HK-2 (cell line): ENCODE measurements at regions not wholly inside any gene's neighbourhood (a gene's known extent, or its start where the extent isn't known, plus 50 kb on each side); places are given as distances from the start of the nearest gene placed in this dataset.
"Not testable (repeated sequence)": the region's sequence is repeated elsewhere in the genome, so short reads cannot be mapped to it uniquely, and the experiment has no call there.

Experiments used
- DNase-seq: peaks from one replicate; pipeline ENCODE4 v3.0.0-alpha.2; 2018; ENCODE audit not compliant: unreplicated experiment

DNA sequence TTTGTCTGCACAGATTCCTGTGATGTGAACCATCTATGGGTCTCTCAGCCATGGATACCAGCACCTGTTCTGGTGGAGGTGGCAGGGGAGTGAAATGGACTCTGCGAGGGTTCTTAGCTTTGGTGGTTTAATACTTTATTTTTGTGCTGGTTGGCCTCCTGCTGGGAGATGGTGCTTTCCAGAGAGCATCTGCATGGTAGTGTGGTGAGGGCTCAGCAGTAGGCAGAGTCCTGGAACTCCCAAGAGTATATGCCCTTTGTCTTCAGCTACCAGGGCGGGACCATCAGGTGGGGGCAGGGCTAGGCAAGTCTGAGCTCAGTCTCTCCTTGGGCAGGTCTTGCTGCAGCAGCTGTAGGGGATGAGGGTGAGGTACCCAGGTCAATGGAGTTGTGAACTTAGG, 97.5 kb upstream of the TRIM2 start:
- not testable (repeated sequence) for DNase-seq

DNA sequence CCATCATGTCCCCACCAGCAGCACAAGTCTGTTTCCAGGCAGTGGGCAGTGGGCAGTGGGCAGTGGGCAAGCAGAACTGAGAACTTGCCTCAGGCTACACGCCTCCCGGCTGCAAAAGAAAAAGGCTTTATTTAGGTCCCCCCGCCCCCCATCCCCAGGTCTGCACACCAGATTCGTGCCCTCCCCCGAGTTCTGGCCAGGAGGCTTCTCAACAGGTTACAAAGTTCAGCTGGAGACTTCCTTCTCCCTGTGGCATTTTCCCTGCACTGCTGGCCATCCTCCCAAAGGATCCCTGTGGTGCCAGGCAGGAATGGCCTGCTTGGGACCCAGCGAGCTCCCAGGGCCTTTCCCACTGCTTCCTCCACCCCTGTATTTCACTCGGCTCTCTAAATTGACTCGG, 97.0 kb upstream of the TRIM2 start:
- no peak for DNase-seq

DNA sequence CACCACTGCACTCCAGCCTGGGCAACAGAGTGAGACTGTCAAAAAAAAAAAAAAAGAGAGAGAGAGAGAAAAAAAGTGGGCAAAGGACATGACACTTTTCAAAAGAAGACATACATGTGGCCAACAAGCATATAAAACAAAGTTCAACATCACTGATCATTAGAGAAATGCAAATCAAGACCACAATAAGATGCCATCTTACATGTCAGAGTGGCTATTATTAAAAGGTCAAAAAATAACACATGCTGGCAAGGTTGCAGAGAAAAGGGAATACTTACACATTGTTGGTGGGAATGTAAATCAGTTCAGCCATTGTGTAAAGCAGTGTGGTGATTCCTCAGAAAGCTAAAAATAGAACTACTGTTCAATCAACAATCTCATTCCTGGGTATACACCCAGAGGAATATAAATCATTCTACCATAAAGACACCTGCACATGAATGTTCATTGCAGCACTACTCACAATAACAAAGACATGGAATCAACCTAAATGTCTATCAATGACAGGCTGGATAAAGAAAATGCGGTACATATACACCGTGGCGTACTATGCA, 94.9 kb upstream of the TRIM2 start:
- DNase-seq = no peak

DNA sequence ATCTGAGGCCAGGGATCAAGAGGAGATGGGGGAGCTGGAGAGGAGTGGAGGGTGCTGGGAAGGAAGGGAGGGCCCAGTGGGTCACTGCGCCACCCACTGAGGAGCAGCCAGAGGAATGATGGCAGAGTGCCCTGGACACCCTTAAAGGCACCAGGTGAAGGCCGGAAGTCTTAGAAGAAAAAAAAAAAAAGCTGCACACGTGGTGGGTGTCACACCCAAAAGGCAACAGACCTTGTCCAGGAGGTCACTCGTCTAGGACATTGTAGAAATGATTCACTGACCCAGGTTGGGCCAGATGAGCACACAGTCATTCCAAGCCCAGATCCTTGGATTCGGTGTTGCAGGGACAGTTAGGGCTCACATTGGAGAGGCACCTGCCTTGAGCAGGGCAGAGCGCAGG, 93.5 kb upstream of the TRIM2 start:
- no peak for DNase-seq

DNA sequence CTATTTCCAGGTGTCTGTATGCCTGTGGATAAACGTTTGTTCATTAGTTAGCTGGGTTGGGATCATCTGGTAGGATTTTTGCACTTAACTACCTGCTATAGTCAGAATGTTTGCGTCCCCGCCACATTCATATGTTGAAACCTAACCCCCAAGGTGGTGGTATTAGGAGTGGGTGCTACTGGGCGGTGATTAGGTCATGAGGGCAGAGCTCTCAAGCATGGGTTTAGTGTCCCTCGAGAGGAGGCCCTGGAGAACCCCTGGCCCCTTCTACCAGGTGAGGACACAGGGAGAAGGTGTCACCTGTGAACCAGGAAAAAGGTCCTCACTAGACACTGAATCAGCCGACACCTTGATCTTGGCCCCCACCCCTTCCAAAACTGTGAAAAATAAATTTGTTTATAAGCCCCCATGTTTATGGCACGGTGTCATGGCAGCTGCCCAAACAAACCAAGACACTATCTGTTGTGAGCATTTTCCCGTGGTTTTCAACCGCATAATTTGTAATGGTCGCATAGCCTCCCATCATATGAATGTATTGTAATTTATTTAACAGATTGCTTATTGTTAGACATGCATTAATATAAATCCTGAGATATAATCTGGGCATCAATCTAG, 92.7 kb upstream of the TRIM2 start:
- no peak for DNase-seq

DNA sequence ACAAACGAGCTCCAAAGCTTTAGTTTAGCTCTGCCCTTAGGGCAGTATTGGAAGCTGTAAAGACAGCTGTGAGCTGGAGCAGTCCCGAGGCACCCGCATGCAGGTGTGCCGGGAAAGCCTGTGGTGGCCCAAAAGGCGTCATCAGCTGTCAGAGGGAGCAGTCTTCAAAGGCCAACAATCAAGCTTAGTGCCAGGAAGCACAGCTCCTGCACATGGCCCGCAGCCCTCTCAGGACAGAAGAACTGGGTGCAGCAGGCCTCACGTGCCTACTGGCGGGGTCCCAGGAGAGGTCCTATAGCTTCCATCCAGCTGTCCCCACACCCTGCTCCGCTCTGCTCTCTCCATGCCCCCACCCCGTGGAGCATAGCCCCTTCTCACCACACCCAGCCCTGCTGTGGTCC, 92.2 kb upstream of the TRIM2 start:
- DNase-seq = no peak

DNA sequence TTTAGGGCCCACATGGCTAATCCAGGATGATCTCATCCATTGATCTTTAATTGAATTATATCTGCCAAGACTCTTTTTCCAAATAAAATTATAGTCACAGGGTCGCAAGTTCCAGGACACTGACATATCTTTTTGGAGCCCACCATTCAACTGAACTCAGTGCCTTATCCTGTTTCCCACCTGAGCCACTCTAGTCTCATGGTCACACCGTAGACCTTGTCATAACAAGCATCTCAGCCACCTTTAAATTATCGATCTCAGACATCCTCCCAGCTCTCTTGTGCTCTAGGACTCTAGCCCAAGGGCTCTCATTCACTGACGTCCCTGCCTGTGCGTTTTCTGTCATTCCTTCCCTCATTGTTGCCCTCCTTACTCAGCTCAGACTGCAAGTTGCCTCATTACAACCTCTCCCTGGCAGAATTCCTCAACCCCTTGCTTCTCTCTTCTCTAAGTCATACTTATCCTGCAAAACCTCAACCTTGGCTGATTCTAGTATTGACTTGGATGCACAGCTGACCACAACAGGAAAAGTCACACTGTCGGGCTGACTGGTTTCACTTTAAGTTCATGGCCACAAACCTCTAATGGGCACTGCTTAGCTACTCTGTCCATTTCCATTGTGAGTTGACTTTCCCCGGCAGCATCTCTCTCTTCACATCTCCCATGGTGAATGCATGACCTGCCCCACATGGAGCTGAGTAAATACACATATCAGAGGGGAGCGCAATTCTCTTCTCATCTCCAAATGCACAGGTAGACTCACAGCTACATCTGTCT, 91.0 kb upstream of the TRIM2 start:
- DNase-seq = peak; percentile 35

DNA sequence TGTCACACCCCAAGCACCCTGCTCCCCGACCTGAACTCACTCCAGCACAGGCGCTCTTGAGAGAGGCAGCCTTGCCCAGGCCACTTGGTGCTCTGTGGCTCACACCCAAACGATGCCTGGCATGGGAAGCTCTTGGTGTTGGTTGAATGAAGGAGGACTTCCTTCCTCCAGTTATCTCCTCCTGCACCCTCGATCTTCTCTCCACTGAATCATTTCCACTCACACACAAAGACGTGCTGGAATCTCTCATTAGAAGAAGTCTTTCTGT, 90.5 kb upstream of the TRIM2 start:
- DNase-seq = no peak

DNA sequence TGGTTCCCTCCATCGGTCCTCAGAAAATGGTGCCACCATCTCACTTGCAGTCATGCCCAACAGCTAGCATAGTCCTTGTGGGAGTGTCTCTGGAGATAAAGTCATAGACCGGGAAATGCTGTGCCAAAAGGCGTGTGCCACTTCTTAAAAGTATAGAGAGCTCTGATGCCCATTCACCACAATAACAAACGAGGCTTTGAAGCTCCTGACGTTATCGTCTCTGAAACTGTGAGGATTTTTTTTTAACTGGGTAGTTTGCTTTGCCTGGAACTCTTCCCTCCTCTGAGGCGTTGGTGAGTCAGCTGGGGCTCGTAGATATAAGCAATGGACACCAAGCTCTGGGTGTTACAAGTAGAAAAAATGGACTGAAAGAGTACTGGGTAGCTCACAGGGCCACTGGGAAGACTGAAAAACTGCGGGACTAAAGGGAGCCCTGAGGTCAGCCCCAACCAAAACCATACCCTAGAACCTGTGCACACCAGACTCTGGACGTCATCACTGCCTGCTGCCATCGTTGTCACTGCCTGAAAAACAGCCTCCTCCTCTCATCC, 89.4 kb upstream of the TRIM2 start:
- peak; percentile 42 for DNase-seq

DNA sequence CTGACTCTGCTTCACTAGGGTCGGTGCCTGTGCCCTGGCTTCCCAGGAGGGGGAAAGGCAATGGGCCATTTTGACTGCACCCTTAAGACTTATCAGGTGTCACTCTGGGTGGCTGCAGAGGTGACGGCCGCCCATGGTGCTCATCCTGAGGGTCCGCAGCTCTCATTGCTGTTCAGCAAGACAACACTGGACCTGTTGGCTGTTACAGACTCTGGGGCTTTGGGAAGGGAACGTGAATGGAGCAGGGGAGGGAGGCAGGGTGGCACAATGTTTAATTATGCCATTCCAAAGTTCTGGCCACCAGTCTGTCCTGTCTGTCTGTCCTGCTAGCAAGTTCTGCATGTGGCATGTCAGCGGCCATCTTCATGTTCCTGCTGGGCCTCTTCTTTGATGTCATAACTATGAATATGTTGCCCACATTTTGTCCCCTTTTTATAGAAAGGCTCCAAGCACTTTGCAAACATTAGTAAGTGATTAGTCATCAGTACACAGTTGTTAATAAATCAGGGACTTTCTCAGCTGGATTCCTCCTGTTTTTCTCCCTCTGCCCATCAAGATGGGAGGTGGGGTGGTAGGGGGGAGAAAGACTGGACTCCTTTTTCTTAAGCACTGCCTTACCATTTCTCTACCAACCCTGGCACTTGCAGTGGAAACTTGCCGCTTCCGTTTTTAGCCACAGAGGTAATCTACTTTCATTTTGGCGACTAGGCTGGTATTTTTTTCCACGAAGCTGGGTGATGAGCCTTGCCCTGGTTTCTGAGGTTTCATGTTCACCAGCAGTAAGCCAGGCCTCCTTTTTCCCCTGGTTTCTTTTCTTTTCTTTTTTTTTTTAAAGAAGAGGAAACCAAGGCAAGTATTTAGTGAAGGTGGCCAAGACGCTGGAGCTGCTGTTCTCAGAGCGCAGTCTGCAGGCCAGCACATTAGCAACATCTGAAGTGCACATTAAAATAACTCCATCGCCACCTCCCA, 88.6 kb upstream of the TRIM2 start:
- peak; percentile 42 for DNase-seq

DNA sequence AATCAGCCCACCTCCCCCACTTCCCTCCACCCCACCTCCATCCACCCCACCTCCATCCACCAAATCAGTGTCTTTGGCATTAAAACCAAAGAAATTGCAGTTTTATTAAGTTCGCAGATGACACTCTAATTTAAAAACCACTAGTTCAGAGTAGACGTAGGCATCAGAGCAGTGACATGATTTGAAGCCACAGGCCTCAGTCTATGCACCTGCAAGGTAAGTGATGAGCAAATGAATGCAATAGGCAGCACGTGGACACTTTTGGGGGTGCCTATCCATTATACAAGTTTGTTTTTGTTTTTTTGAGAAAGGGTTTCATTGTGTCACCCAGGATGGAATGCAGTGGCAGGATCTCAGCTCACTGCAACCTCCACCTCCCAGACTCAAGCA, 88.0 kb upstream of the TRIM2 start:
- DNase-seq = no peak

DNA sequence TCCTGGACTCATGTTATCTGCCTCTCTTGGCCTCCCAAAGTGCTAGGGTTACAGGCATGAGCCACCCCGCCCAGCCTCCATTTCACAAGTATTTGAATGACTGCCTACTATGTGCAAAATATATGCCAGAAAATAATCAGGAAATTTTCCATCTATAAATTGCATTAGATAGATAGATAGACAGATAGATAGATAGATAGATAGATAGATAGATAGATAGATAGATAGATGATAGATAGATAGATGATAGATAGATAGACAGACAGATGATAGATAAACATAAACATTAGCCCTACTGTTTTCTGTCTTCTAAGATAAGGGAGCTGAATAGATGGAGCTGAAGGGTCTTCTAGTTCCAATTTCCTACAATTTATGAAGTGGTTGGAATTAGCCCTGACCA, 87.4 kb upstream of the TRIM2 start:
- no peak for DNase-seq

DNA sequence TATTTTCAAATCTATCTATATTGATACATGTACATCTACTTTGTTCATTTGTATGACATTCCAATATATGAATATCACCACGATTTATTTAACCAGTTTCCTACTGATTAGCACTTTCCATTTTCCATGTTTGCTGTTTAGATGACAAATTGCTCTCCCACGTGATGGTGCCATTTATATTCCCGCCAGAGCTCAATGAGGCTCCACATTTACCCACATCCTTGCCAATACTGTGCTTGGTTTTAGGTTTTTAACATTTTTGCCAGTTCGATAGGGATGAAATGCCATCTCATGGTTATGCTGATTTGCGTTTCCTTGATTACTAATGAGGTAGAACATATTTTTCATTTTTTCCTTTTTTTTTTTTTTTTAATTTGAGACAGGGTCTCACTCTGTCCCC, 86.7 kb upstream of the TRIM2 start:
- no peak for DNase-seq

DNA sequence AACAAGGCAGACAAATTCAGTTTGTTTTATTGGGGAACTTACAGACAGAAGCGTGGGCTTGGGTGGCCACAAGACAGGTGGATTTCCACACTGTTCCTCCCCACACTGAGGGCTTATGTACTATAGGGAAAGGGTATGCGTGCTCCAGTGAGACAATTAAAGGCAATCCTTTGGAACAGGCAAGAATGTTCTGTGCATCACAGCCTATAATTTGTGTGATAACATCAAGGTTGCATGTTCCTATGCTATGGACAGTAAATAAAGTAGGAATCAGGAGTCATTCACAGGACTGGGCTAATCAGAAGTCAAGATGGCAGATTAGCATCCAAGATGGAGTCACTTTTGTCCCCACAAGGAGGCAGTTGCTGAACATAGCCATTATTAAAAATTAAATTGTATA, 84.6 kb upstream of the TRIM2 start:
- DNase-seq = no peak

DNA sequence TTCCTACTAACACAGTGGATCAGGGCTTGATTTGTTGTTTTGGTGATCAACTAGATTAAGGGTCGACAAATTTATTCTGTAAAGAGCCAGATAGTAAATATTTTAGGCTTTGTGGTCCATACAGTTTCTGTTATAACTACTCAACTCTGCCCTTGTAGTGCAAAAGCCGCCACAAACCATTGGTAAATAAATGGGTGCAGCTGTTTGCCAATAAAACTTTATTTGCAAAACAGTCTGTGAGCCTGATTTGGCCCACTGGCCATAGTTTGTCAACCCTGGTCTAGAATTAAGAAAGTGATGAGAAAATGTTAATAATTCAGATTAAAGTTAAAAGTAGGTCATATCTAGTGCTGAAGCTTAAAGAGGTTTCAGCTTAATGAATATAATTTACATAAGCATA, 84.0 kb upstream of the TRIM2 start:
- no peak for DNase-seq

DNA sequence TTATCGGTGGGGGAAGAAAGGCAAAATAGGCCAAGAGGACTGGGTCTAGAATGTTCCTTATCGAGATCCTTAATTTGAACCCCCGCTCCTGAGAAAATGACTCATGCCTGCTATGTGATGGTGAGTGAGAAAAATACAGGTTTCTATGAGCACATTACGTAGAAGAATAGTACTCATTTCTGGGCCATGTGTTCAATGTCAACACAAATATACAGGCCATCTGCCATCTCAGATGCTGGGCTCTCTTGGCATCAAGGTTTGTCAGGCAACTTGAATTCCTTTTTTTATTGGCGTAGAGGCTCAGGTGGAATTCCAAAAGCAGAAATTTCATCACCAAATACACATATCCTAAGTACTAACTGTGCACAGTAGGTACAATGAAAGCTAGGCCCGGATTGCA, 81.4 kb upstream of the TRIM2 start:
- no peak for DNase-seq

DNA sequence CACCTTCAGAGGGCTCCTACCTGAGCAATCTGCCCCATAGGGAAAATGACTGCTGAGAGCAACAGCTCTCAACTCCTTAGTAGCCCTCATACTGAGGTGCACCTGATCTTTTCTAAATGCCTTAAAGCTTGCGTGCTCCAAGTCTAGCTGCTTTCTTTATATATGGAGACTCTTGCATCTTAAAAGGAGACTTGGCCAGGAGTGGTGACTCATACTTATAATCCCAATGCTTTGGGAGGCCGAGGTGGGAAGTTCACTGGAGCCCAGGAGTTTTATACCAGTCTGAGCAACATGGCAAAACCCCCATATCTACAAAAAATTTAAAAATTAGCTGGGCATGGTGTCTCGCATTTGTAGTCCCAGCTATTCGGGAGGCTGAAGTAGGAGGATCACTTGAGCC, 78.1 kb upstream of the TRIM2 start:
- no peak for DNase-seq

DNA sequence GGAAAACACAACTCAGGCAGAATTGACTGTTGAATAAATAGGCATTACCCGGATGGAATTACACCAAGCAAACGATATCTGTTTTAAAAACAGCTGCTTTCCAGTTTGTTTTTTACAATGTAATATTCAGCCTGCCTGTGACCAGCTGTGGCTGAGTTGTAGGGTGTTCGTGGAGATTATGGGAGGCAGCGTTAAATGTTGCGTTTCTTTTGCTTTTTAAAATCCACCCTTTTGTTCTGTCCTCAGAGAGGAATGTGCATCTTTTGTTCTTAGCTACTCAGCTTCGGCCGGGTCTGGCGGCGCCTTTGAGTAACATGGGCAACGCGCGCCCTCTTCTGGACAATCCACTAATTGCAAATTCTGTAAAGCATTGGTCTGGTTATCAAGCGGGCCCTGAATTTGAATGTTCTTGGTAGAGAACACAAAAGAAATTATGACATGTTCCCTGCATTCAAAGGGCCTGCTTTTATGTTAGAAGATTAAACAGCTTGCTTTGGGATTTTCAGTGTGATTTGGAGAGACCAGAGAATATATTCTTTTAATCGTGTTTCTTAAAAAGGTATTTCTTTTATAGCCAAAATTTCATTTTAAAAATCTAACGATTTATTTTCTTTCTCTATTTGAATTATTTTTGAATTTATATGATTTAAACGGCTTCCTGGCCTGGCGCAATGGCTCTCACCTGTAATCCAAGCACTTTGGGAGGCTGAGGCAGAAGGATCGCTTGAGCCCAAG, 76.3 kb upstream of the TRIM2 start:
- DNase-seq = peak; percentile 86

DNA sequence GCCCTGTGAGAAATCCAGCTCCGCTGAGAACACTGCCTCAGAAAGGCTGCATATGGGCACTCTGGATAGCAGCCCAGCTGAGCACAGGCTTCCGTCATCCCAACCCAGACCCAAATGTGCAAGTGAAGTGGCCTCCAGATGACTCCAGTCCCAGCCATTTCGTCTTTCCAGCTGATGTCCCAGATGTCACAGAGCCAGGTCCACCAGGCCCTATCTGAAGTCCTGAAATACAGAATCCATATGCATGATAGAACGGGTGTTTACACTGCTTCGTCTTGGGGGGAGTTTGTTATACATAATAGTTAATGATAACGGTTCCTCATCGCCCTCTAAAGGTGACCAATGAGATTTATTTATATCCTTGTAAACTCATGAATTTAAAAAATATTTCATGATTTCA, 72.6 kb upstream of the TRIM2 start:
- no peak for DNase-seq

DNA sequence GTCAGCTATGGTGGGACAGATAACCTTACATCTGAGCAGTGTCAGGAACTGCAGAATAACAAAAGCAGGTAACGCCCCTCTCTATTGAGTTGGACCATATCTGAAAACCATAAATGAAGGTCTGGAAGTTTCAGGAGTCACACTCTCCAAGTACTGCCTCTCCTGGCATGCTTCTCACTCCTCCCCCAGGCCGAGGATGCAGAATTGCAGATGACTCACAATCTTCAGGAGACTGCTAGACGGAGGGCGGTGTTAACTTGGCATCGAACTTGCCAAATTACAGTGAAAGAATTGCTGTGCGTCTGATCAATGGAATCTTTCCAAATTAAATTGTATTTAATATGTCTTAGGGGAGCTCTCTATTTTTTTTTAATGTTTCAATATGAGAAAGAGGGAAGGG, 67.1 kb upstream of the TRIM2 start:
- DNase-seq = peak; percentile 52
